ENCODE measurements at regions not wholly inside any gene's neighbourhood (a gene's known extent, or its start where the extent isn't known, plus 50 kb on each side); places are given as distances from the start of the nearest gene placed in this dataset.
A peak's percentile ranks its signal among the peaks of the same experiment; 100 is the strongest.
"Not testable (repeated sequence)": the region's sequence is repeated elsewhere in the genome, so short reads cannot be mapped to it uniquely, and the experiment has no call there.

DNA sequence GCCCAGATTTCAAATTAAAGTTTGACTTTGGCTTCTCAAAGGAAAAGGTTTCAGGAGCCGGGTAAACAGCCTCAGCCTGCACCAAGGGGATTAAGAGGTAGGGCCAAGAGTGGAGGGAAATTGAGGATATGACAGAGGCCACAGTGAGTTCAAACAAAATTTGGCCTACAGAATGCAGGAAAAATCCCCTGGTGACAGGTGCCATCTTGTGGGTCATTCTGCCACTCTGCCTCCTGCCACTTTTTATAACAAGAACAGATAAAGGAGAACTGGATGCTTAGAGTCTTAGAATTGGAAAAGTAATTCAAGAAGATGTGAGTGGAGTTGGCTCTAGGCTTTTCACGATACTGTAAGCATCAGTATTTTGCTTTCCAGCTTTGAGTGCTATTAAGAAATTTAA is 253.2 kb downstream of the NR2F2 start:
- DNase-seq: no peak

DNA sequence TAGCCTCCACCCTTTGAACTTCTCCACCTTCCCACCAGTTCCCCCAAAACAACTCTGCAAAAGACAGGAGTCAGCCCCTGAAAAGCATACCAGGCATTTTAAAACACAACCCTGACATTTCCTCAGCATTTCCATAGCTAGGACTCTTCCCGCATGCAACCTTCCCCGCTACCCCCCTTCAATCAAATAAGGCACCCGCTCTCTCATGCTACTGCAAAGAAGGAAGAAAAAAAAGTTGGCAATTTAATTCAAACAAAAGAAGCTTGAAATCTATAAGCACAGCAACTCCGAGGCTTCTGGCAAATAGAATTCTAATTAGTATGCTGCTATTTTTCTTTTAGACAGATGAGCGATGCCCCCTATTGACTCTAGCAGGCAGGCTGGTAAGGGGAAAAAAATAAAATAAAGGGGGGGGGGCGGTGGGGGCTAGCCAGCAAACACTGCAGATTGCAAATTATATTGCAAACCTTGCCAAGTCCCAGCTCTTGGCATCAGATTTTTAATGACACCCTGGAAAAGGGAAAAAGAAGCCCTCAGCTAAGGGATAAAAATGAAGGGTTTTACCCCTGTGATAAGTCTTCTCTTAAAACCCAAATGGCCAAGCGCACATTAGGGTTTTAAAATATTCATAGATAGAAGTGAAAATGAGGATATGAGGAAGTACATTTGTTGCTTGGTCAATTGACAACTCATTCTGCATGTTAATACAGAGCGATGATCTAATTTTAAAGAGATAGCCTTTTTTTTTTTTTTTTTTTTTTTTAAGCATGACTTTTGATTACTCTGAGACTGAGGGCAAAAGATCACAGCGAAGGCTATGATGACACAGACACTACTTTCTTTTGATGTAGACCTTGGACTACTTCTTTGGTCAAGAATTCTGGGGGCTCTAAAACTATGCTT is 255.2 kb downstream of the NR2F2 start:
- peak; percentile 6 for DNase-seq

DNA sequence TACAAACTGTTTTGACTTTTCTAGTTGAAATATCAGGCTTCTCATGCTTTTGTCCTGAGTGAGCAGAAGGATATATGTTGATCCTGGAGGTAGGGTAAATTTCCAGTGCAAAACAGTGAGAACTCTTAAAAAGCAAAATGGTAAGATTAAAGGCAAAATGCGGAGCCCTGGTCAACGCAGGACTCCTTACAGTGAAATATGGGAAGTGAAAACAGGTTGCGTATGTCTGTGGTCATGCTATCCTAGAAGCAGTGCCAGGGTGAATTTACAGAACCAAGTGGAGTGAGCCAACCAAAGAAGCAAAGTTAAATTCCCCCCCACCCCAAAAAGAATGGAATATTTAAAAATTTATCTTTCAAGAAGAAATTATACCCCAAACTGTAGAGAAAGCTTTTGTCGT is 256.4 kb downstream of the NR2F2 start:
- DNase-seq: no peak

DNA sequence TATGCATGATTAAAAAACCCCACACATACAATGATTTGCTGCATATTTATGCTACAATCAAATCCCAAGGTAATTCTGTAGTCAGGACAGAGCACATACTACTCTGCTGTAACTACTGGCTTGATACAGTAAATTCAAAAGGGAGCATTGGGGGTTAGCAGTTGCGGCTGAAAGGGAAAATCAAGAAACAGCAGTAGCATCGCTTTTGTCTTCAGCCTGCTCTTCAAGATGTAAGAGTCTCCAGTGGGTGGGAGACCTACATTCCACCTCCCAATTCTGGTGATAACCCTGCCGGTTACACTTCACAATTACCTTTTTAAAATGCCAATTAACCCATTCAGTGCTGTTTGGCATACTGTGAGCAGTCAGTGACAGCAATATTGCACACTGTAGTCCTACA is 259.4 kb downstream of the NR2F2 start:
- no peak for DNase-seq

DNA sequence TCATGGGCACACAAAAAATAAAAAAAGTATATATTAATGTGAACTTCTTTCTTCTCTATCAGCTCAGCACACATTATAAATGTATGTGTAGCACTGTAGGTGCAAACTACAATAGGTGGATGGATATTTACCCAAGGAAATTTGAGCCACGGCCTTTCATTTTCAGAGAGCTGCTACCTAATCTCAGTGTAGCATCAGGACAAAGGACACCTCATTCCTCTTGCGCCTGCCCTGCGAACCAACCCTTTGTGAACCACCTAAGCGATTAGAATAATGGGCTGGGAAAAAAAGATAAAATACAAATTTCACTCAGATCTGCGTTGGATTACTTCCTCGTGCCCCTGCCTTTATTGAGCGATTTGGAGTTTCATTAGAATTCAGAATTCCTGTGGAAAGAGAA is 263.2 kb downstream of the NR2F2 start:
- DNase-seq: no peak

DNA sequence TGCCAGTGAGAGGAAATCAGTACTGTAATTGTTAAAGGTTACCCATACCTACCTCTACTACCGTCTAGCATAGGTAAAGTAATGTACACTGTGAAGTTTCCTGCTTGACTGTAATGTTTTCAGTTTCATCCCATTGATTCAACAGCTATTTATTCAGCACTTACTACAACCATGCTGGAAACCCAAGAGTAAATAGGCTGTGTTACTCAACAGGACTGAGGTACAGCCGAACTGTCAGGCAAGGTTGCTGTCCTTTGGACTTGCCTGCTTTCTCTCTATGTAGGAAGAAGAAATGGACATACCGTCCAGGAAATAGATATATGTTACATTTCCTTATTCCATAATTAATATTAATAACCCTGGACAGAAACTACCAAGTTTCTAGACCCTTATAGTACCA is 265.5 kb downstream of the NR2F2 start:
- DNase-seq: no peak

DNA sequence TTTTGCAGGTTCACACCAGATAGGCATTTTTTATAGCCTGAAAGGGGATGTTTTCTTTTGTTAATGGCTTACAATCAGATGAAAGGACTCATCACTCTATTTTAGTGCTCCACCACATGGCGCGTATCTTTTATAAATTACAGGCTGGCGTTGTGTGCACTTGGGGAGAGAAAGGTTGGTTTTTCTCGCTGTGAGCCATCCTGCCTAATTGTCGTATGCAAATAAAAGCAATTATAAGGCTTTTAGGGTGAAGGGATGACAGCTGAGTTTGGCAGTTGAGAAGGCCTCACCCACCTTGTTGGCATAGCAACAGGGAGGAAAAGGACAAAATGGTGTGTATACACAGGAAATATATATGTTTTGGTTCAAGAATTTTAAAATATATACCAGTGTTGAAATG is 268.0 kb downstream of the NR2F2 start:
- DNase-seq: no peak

DNA sequence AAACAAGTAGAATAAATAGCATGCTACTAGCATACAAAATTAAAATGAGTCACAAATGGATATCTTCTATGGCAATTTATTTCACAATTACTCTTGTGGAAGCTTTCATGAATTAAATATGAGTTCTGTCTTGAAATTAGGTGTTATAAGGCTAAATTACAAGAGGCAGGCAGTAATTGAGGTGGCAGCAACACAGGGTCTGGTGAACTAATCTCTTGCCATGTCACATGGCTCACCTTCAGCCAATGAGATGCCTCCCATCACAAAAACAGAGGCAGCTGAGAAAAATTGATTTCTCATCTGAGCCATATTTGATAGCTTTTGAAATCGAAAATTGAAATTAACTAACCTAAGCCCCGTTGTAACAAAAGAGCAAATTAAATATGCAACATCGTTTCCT is 268.8 kb downstream of the NR2F2 start:
- DNase-seq: no peak

DNA sequence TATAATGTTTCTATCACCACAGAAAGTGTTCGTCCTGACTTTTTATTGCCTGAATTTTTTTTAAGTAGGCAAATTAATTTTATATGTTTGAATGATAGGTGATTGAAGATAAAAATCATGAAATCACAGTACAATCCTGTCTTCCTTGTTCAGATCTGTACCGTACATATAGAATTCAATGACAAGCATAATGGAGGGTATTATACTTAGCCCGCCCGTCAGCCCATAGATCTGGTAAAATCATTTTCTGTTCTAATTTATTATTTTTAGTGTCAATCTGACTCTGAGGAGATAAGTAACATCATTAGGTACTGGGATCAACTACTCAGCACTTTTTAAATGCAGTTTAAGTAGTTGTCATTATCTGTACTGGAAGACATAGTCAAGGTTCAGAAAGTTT is 269.9 kb downstream of the NR2F2 start:
- DNase-seq: no peak

DNA sequence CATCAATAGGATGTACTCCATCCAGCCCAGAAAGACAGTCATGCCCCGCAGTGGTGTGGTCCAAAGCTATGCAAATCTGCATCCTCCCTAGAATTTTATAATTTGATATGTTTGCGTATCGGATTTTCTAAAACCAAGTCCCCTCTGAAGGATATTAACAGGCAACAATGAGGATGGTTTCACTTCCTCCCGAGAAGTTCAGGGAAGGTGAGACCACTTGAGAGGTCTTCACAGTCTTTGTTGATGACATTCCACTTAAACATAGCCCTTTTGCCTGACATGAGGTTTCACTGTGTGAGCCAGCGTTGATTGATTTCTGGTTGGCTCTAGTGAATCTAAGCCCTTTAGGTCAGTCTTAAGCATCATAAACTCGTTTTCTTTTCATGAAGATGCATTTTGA is 276.1 kb downstream of the NR2F2 start:
- DNase-seq: no peak

DNA sequence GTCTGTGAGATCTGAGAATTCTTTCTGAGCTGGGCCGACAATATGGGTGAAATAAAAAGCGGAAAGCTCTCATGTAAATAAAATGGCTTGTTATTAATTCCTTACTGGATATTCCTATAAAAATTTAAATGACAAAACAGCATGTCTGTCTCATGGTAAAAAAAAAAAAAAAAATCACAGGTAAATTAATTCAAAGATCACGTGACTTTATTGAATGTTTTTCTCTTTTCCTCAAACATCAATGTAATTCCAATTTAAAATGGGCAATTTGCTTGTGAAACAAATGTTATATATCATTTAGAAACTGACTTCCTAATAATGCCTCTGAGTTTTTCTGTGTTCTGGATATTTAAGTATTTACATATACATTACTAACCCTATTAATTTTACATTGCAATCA is 280.3 kb downstream of the NR2F2 start:
- no peak for DNase-seq

DNA sequence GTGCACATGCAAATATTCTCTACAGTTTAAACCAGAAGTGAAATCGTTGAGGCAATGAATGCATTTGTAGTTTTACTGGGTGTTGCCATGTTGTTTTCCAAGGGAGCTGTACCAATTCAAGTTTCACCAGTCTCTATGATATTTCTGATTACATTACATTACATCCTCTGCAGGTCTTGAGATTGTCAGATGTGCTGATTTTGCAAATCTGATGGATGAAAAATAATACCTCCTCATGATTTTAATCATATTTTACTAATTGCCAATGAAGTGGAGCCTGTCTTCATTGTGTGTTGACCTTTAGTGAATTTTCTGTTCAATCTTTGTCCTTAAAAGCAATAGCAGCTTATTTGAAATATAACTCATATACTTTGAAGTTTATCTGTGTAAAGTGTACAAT is 282.4 kb downstream of the NR2F2 start:
- DNase-seq: no peak

DNA sequence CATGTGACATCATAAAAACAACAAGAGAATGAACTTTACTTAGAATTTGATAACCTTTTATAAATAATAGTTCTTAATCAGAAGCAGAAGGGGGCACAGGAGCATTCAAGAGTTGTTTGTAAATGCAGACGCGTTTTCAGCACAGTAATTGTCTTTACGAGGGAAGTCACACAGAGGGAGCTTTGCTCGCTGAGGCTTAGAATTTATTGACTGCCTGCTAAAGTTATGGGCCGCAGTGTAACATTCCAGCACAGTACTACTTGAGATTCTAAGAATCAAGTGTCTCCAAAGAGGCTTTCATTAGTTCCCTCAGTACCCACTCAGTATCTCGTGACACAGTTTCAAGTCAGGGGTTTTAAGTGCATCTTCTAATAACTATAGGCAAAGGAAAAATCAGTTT is 288.7 kb downstream of the NR2F2 start:
- no peak for DNase-seq

DNA sequence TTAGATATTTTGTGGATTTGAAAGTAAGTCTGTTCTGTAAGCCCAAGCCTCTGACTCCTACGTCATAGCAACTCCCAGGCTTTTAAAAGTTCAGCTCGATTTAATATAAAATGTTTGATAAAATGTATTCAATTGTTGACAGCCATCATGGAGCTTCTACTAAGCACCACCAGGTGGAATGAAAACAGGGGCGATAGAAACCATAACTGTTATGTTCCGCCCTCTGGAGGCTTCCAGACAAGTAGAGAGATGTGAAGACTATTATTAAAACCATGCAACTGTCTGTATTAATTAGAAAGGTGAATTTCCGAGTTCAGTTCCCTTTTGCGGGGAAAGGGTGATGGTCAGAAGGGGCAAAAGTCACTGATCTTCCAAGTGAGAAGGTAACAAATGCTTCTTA is 292.2 kb downstream of the NR2F2 start:
- no peak for DNase-seq

DNA sequence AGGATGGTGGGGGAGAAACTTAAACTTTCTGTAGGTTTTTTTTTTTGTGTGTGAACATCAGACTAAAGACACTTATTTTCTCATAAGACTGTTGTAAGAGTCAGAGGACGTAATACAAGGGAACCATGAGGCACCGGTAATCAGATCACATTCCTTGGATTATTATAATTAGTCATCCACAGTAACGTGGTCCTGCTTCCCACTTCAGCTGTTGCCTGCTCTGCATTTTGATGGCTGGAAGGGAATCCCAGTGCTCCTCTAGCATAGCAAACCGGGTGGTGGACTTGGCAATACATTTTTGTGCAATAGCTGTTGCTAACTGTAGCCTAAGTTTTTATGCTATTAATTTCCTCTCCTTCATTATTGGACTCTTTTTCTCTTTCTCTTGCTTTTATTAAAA is 294.8 kb downstream of the NR2F2 start:
- no peak for DNase-seq

DNA sequence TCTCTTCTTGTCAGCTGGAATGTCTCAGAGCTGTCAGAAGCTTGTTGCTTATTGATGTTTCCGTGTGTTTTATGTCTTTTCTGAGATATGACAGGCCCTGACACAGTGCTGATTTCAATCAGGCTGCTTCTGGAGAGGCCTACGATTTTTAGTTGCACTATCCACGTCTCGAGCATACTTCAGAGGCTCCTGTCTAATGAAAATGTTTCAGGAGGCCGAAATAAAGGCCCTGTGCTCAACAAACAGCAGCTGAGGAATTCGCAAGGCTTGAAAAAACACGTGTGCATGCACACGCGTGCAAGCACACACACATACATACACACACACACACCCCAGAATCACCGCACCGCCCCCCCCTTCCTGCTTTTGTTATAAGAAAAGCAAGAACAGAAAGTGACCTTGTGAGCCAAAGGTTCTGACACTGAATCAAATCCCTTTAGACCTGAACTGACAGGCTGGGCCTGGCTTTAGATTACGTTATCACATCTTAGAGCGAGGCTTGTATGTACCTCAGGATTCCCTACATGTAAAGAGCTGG is 296.6 kb downstream of the NR2F2 start:
- DNase-seq: no peak

DNA sequence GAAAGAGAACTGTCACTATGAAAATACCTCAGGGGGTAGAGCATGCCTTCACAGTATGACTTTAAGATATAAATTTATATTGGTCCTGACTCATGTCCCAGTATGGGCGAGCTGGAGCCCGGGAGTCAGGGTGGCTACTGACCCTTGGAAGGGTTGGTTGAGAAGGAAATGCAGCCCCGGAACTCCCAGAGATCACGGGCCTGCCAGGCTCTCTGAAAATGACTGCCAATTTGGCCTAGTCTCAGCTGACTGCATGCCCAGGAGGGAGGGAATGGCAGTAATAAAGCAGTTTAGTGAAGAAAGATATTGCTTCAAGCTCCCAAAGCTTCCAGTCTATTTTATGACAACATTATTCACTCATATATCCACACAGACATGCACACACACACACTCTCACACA is 299.0 kb downstream of the NR2F2 start:
- DNase-seq: no peak

DNA sequence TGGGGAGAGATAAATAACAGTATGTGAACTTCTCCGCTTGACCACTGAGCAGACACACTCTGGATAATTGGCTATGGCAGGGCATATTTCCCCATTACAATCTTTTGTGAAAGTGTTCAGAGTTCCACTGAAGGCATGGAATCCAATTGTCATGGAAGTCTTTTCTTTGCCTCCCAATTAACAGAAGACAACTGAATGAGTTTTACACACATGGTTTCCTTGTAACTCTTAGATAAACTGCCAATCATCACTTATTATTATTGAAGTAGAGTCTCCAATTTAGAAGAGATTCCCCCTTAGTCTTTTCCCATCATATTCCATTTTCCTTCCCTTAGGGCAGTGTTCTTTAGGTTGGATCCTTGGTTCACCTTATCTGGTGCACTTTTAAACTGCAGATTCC is 308.3 kb downstream of the NR2F2 start:
- no peak for DNase-seq

DNA sequence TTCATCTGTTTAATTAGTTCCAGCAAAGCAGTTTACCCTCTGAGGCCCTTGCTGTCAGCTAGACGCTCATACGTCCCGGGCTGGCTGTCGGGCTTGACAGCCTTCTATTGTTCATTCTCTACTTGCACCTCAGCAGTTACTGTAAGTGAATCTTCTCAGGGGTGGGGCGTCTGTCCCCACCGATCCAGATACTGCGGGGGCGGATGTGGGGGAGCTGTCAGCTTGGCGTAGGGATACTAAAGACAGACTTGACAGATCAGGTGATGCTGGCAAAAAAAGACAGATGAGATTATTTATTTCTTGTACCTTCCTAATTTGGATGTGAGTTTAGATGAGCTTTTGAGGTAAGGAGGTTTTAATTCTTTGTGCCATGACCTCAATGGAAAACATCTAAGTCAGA is 315.3 kb downstream of the NR2F2 start:
- no peak for DNase-seq

DNA sequence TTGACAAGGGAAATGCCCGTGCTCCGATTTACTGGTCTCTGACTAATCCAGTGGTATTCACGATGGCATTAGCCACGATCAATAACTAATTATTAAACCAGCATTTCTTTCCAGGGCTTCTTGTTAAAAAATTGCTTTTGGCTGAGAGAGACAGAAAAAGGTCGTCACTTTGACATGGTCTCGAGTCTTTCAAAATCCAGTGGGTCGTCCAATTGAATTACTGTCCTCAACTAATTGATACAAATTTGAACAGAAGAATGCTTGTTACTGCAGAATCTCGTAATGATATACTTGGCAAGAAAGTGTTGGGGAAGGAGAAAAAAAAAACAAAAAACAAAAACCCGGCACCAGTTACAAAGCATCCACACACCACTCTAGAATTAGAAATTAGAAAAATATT is 318.4 kb downstream of the NR2F2 start:
- no peak for DNase-seq

DNA sequence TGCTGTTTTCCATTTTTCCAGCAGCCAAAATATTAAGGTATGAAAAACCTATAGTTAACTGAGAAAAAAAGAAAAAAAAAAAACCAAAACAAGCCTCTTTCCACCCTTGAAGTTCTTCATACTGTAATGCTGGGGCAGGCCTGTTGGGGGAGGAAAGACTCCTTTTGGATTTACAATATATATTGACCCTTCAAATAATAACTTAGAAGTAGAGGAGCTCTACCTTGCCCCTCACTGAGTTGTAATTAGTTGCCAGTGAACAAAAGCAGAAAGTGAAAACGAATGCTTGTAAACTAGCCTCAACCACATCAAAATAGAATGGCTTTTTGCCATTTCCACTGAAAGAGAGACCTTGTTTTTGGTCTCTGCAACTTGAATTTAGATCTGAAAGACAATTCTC is 326.6 kb downstream of the NR2F2 start:
- no peak for DNase-seq

DNA sequence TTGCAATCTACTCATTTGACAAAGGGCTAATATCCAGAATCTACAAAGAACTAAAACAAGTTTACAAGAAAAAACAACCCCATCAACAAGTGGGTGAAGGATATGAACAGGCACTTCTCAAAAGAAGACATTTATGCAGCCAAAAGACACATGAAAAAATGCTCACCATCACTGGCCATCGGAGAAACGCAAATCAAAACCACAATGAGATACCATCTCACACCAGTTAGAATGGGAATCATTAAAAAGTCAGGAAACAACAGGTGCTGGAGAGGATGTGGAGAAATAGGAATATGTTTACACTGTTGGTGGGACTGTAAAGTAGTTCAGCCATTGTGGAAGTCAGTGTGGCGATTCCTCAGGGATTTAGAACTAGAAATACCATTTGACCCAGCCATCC is 336.5 kb downstream of the NR2F2 start:
- not testable (repeated sequence) for DNase-seq

DNA sequence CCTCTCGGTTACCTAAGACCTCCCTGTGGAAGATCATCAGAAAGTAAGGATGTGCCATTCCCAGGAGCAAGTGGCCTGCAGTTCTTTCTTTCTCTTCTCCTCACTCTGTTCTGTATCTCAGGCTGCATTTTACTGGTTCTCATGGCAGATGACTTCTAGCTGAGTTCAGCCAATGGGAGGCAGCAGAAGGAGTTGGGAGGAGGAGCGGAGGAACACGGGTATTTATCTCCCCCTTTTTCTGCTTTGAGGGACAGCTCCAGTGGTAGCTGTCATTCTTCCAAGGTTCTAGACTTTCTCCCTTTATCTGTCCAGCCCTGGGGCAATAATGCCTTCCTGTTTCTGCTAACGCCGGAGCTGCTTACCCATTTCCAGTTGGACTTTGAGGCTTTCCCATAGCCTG is 339.9 kb downstream of the NR2F2 start:
- no peak for DNase-seq

DNA sequence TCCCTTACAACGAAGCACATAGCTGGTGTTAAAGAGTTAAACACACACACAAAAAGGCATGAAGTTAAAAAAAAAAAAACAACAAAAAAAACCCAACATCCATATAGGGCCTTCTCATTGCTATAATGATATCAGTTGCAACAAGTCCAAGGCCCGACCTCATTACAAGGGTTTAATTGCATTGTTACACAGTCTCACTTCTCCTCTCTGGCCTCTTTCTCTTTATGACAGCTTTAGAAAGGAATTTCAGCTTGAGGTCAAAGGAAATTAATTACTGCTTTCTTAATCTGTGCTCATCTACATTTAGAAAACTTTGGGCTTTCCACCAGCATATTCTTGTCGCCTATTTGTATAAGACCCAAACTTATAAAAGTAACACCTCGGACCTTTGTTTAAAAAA is 342.1 kb downstream of the NR2F2 start:
- no peak for DNase-seq

DNA sequence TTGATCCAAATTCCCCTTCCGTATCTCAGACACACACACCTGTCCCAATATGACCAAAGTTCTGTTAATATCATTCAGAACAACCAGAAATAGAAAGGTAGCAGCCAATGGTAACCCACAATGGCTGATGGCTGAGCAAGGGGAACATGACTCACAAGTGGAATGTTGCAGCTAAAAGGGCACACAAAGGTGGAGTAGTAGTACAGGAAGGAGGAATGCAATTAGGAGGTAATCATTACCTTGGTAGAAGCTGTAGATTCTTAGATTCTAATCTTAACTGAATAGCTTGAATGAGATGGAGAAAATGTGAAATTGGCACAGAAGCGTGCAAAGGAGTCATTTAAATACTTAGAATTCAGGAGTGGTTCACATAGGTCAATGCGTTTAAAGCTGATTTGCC is 347.9 kb downstream of the NR2F2 start:
- DNase-seq: no peak
